Mammary epithelial cell (primary cell): ENCODE measurements at regions not wholly inside any gene's neighbourhood (a gene's known extent, or its start where the extent isn't known, plus 50 kb on each side); places are given as distances from the start of the nearest gene placed in this dataset.

Experiments used
- CTCF ChIP-seq, 2 donors: IDR thresholded peaks in 1 of 2; conservative IDR thresholded peaks in 1 of 2; 2 replicates each; pipeline ENCODE4 v1.5.1; 2011 to 2012; ENCODE audit warnings: inconsistent platforms in 2 of 2, low read length in 2 of 2, mild to moderate bottlenecking in 2 of 2, control low read depth in 1 of 2, low read depth in 1 of 2; ENCODE audit not compliant: insufficient read depth in 1 of 2; ENCODE audit errors: extremely low read depth in 1 of 2
- EZH2 ChIP-seq: IDR thresholded peaks from 2 replicates; pipeline ENCODE4 v1.6.1; 2012; ENCODE audit warnings: low read length, inconsistent platforms, borderline replicate concordance

DNA sequence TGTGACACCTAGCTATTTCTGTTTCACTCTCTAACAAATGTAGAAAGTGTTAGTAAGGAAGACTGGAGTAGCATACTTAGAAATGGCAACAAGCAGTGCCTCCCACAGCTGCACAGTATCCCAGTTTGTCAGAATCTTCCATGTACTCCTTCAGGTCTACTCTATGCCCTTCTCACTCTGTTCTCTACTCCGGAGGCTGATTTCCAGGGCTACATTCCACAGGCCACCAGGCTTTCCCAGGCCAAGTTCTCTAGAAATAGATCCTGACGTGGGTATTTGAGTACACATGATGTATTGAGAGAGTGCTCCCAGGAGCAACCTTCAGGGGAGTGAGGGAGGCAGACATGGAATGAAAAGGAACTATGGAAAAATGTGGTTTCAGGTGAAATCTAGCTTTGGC, 177.3 kb upstream of the GK2 start:
- no peak for TF ChIP-seq CTCF (conservative IDR thresholded peaks at IDR 0.05 in 1 of 2, IDR thresholded peaks at IDR 0.05 in 1 of 2; ENCODE audit: extremely low read depth in 1 of 2, insufficient read depth in 1 of 2, low read depth in 1 of 2, low read length in 2 of 2)
- TF ChIP-seq EZH2: no peak
